Activated gamma-delta T cell treated with anti-CD3 and anti-CD28 coated beads, Interleukin-2, amount 50 U/mL, for 16 hours (primary cell): ENCODE measurements at regions not wholly inside any gene's neighbourhood (a gene's known extent, or its start where the extent isn't known, plus 50 kb on each side); places are given as distances from the start of the nearest gene placed in this dataset.
"Not testable (repeated sequence)": the region's sequence is repeated elsewhere in the genome, so short reads cannot be mapped to it uniquely, and the experiment has no call there.

Experiments
- DNase-seq: peaks from one replicate; pipeline ENCODE4 v3.0.0-alpha.2; 2020; ENCODE audit warnings: low read depth

GRCh38 chr16:29578898-29579297 lies 72.7 kb upstream of the NPIPB12 start:
- not testable (repeated sequence) for DNase-seq

- DNase-seq, result not testable (repeated sequence)
Observed at GRCh38 chr16:29581764-29582163, 75.6 kb upstream of the NPIPB12 start.

GRCh38 chr16:29591919-29592318 lies 71.1 kb upstream of the SPN start:
- not testable (repeated sequence) for DNase-seq

- DNase-seq, result not testable (repeated sequence)
Observed at GRCh38 chr16:29594269-29594925, 68.7 kb upstream of the SPN start.

GRCh38 chr16:29594926-29595838 lies 67.9 kb upstream of the SPN start:
- peak; percentile 83 for DNase-seq

- not testable (repeated sequence) for DNase-seq
Observed at GRCh38 chr16:29597030-29597429, 66.0 kb upstream of the SPN start.

- DNase-seq, result not testable (repeated sequence)
Observed at GRCh38 chr16:29600111-29601000, 62.7 kb upstream of the SPN start.

GRCh38 chr16:29602247-29602625 lies 60.8 kb upstream of the SPN start:
- not testable (repeated sequence) for DNase-seq

- DNase-seq, result not testable (repeated sequence)
Observed at GRCh38 chr16:29602683-29603088, 60.4 kb upstream of the SPN start.

GRCh38 chr16:29604631-29605549 lies 58.2 kb upstream of the SPN start:
- not testable (repeated sequence) for DNase-seq

- DNase-seq, result not testable (repeated sequence)
Observed at GRCh38 chr16:29605593-29606205, 57.3 kb upstream of the SPN start.

- not testable (repeated sequence) for DNase-seq
Observed at GRCh38 chr16:29606669-29607427, 56.2 kb upstream of the SPN start.

- DNase-seq, result not testable (repeated sequence)
Observed at GRCh38 chr16:29607428-29607823, 55.6 kb upstream of the SPN start.

- not testable (repeated sequence) for DNase-seq
Observed at GRCh38 chr16:29612381-29613306, 50.4 kb upstream of the SPN start.
